DMS 273 (cell line): ENCODE measurements at regions not wholly inside any gene's neighbourhood (a gene's known extent, or its start where the extent isn't known, plus 50 kb on each side); places are given as distances from the start of the nearest gene placed in this dataset.
"Not testable (repeated sequence)": the region's sequence is repeated elsewhere in the genome, so short reads cannot be mapped to it uniquely, and the experiment has no call there.

Experiments used
- DNase-seq: peaks from one replicate; lab custom pipeline; 2025; ENCODE audit not compliant: unreplicated experiment; lab: John Stamatoyannopoulos, UW

- DNase-seq, result no peak
Observed at GRCh38 chr5:61215996-61216395, 53.7 kb upstream of the SMIM15 start.

DNA sequence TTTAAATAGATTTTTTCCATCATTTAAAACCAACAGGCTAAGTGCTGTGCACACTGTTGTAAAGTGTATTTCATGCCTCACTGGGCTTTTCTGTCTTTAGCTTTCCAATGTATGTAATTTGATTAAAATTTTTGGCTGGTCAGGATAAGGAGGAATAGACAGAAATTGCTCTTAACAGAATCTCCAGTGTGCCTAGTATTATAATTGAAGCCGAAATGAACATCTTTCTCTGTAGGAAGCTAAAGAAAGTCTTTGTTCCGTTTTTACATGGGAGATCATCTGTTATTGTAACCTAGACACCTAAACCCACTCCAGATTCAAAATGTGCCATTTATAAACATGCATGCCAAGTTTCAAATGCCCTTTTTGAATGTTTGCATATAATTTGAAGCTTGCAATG is 54.5 kb upstream of the SMIM15 start:
- DNase-seq, result no peak

DNA sequence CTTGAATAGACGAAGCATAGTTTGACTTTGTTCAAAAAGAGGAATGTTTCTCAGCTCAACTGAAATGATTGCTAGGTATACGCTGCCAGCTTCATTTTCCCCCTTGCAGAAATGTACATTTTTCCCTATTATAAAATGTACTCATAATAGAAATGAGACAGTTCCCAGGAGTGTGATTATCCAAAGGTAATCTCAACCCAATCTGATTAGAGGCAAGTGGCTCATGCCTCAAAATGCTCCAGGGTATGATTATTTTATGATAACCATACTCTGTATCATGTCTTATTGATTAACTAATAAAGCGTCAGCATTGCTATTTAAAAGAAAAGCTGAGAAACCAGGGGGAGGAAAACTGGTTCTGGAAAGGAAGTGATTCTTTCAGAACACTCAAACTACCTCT is 54.9 kb upstream of the SMIM15 start:
- DNase-seq, result no peak

DNA sequence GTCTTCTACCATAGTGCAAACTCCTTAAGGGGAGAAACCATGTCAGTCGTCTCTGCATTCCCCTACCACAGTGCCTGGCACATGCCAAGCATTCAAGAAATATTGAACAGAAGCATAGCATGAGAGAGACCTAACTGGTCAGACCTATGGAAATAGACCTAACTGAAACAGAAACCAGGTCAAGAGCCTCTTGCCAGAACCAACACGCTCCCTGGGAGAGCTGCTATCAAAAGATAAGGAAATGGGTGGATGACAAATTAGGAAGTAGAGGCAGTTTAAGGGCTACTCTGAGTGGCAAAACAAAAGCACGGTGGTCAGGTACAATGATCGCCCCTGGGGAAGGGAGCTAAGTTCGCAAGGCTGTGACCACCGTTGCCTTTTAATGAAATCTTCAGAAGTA is 66.0 kb upstream of the SMIM15 start:
- no peak for DNase-seq

- no peak for DNase-seq
Observed at GRCh38 chr5:61228691-61229280, 66.5 kb upstream of the SMIM15 start.

GRCh38 chr5:61229416-61229815 is 67.1 kb upstream of the SMIM15 start:
- peak; percentile 16 for DNase-seq

GRCh38 chr5:61230492-61230891 is 68.2 kb upstream of the SMIM15 start:
- DNase-seq, result no peak

DNA sequence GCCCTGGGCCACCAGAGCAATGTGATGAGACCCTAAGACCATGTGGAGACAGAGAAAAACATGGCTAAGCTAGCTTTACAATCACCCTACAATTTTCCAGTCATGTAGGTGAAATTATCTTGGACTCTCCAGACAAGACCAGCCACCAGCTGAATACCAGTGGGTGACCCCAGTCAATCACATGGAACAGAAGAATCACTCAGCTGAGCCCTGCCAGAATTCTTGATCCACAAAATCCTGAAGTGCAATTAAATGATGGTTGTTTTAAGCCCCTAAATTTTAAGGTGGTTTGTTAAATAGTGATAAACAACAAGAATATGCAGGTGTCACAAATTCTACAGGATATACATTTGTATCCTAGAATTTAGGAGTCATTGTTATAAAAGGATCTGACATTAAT is 69.5 kb upstream of the SMIM15 start:
- DNase-seq, result no peak

- no peak for DNase-seq
Observed at GRCh38 chr5:61232490-61233050, 70.3 kb upstream of the SMIM15 start.

DNA sequence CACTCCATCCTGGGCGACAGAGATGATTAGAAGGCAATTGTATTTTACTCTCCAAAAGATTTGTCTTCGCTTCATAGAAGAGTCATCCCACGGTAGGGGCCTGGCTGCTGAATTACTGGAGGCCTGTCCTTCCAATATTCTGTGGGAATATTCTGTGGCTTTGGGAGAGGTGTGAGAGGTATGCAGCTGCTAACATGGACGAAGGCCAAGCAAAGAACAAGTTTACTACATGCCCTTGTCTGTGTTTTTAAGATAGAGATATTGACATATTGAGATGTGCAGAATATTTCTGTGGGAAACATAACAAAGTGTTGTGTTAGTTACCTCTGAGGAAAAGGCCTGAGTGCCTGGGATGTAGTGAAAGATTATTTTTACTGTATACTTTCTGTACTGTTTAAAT is 71.8 kb upstream of the SMIM15 start:
- DNase-seq, result no peak

DNA sequence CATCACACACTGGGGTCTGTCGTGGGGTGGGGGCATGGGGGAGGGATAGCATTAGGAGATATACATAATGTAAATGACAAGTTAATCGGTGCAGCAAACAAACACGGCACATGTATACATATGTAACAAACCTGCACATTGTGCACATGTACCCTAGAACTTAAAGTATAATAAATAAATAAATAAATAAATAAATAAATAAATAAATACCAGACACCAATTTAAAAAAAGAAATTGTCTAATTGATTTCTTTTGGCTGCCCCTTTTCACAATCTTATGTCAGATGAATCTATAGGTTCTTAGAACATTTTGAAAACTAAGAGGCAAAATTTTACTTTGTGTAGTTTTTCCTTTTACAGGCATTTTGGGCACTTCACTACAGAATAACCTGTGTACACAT is 74.4 kb upstream of the SMIM15 start:
- DNase-seq, result not testable (repeated sequence)

- peak; percentile 93 for DNase-seq
Observed at GRCh38 chr5:61245486-61245885, 83.2 kb upstream of the SMIM15 start.

DNA sequence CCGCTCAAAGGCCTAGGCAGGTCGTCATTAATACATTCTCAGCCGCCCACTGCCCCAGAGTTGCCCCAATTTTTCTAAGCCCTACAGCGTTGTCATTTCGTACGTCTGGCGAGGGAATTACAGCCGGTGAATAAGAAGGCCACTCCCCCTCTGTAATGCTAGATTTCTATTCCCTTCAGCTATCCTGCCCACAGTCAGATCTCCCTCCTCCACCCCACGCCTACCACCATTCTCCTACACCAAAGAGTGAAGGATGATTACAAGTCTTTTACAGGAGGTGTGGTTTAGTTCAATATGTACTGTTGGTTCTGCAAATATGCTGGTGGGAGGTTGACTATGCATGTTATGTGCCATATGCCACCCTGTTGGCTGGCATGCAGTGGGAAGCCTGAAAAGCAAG is 83.7 kb upstream of the SMIM15 start:
- peak; percentile 95 for DNase-seq

- peak; percentile 13 for DNase-seq
Observed at GRCh38 chr5:61246768-61247307, 84.6 kb upstream of the SMIM15 start.

DNA sequence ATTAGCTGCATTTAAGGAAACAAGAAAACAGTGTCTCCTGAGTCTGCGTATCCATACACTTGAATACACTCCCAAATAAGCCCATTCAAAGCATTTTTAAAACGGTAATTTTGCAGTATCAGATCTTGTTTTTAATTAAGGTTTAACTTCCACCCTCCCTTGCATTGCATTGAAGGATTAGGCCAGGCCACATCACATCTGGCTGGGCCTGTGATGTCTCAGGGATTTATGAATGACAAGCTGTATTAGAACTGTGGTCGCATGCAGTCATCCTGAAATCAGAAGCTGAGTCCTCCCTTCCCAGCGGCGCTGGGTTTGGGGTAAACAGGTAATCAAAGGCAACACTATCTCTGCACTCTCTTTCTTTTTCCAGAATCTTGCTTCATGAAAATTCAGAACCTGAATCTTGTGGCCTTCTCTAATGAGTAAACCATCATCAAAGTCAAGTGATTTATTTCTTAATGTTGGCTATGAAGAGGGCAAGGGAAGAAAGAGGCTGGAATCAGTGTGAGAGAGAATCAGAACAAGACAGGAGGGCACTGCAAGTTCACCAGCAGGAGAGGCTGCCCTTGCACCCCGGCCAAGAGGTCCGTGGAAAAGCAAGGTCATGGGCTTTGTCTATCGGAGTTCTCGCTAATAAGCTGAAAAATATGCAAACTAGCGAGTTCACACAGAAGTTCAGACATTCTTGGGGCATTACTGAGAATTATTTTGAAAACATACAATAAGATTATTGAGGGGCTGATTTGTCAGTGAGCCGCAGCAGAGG is 80.0 kb upstream of the ZSWIM6 start:
- no peak for DNase-seq

- DNase-seq, result no peak
Observed at GRCh38 chr5:61252643-61252925, 79.5 kb upstream of the ZSWIM6 start.

DNA sequence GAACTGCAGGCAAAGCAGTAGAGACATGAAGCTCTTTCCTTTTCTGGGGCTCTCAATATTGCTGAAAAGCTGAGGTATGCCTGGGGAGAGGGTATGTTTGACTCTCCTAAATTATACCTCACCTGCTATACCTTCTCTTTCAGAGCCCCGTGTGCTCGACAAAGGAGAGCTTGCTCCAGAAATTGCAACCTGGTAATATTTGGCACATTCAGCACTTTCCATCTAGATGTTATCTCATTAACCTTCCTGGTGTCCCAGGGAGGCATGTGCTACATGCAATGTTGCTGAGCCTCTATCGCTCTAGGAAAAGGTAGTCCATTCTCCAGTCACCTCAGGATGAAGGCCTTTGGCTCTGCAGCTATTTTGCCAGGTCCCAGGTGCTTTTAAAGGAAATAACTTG is 78.5 kb upstream of the ZSWIM6 start:
- no peak for DNase-seq

DNA sequence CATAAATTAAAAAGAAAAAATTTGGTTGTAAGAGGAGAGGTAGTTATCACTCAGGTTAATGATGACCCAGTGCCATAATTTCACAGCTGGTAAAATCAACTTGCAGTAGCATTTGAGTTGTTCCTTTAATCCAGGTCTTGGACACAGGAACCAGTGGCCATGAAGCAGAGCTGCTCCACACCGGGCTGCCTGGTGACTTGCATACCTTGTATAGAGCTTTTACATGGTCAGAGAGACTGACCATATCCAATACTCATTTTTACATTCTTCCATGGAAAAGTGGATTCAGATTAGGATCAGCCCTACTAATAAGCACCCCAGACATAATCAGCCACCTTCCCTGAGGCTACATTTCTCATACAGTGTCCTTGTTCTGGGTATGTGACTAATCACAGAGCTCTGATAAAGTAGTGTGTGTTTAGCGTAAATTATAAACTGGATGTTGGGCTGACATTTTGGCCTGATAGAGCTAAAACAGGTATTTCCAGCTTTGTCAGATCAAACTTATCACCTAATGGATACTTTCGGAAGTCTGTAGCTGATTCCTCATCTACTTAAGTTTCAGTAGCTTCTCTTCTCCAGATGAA is 77.0 kb upstream of the ZSWIM6 start:
- no peak for DNase-seq

DNA sequence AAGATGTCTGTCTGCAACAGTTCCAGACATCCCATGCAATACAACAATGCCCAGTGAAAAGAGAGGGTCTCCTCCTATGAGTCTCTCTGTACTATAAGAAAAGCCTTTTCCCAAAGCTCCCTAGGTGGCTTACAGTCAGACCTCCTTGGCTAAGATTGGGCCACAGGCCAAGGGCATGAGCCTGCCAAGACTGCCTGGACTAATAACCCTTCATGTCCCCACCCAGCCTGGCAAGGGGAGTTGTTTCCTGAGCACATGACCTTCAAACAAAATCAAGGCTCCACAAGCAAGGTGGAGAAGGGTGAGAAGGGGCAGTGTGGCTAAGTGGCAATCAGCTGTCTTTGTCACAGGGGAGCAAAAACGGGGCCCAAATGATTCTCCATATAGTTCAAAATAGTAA is 75.6 kb upstream of the ZSWIM6 start:
- DNase-seq, result peak; percentile 61

- DNase-seq, result no peak
Observed at GRCh38 chr5:61257421-61257820, 74.6 kb upstream of the ZSWIM6 start.

DNA sequence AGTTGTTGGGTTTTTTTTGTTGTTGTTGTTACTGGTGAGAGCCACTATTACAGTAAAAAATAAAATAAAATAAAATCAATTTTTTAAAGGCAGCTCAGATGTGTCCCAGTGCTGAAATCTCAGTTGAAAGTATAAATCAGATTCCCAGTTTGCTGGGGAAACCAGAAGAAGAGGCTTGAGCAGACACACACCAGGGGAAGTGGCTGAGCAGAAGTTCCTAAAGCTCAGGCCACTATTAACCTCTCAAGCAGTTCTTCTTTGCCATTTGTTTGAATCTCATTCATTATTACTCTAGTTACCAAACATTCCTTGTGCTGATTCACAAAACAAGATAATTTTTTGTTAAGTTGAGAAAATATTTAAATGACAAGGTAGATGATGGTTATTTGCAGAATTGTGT is 70.9 kb upstream of the ZSWIM6 start:
- DNase-seq, result no peak

DNA sequence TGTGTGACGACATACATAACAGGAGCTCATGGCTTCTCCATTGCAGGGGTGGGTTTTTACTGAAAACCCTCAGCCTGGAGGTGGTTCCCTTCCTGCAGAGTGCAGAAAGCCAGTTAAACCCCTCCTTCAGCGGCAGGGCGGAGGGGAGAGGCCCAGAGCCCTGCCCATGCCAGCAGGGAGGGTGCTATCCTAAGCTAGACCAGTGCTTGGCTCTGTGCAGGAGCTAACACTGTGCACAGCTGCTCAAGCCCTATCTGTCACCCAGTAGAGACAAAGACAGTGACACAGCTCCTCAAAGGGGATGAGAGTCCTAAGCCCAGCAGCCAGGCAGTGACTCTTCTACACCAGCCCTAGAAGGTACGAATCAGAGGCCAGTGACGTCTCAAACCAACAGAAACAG is 70.0 kb upstream of the ZSWIM6 start:
- DNase-seq, result no peak
